GM23338 (cell line): ENCODE measurements at regions not wholly inside any gene's neighbourhood (a gene's known extent, or its start where the extent isn't known, plus 50 kb on each side); places are given as distances from the start of the nearest gene placed in this dataset.
A peak's percentile ranks its signal among the peaks of the same experiment; 100 is the strongest.

Source experiments
- ATAC-seq: fragments of 200-7000 bp; cut with Tn5 transposase; 3 replicates; pipeline ENCODE4 v1.9.1; 2020
- DNase-seq: peaks from one replicate; pipeline ENCODE4 v3.0.0-alpha.2; 2015; ENCODE audit warnings: low spot score
- H2AFZ ChIP-seq: fragments of 200-600 bp; sonication (generic); 2 replicates; pipeline ENCODE4 v1.8.0; 2016; ENCODE audit warnings: antibody characterized with exemption, mild to moderate bottlenecking, moderate library complexity
- H3F3A ChIP-seq: fragments of 200-600 bp; sonication (generic); replicated peaks from 2 replicates; pipeline ENCODE4 v1.8.0; 2017; ENCODE audit warnings: antibody characterized with exemption, mixed run types, low read depth
- H3K27ac ChIP-seq: fragments of 200-600 bp; sonication (generic); 2 replicates; pipeline ENCODE4 v1.6.1; 2016; ENCODE audit warnings: low read depth
- H3K27me3 ChIP-seq: fragments of 200-600 bp; sonication (generic); 2 replicates; pipeline ENCODE4 v1.8.0; 2016; ENCODE audit warnings: mild to moderate bottlenecking, mixed run types, moderate library complexity; ENCODE audit not compliant: insufficient read depth
- H3K36me3 ChIP-seq: fragments of 200-600 bp; sonication (generic); 2 replicates; pipeline ENCODE4 v1.8.0; 2016; ENCODE audit warnings: mild to moderate bottlenecking; ENCODE audit not compliant: insufficient read depth
- H3K4me1 ChIP-seq: fragments of 200-600 bp; sonication (generic); 2 replicates; pipeline ENCODE4 v1.8.0; 2016; ENCODE audit warnings: mild to moderate bottlenecking, moderate library complexity; ENCODE audit not compliant: insufficient read depth
- H3K4me2 ChIP-seq: fragments of 200-600 bp; sonication (generic); 2 replicates; pipeline ENCODE4 v1.7.1; 2017; ENCODE audit warnings: mixed run types
- H3K4me3 ChIP-seq: fragments of 200-600 bp; sonication (generic); 2 replicates; pipeline ENCODE4 v1.6.1; 2016; ENCODE audit warnings: mixed run types
- H3K79me2 ChIP-seq: fragments of 200-600 bp; sonication (generic); replicated peaks from 2 replicates; pipeline ENCODE4 v1.8.0; 2017; ENCODE audit warnings: mild to moderate bottlenecking; ENCODE audit not compliant: insufficient read depth
- H3K9me2 ChIP-seq: fragments of 200-600 bp; sonication (generic); 2 replicates; pipeline ENCODE4 v1.8.0; 2017; ENCODE audit not compliant: insufficient read depth
- H4K20me1 ChIP-seq: fragments of 200-600 bp; sonication (generic); replicated peaks from 2 replicates; pipeline ENCODE4 v1.8.0; 2017; ENCODE audit warnings: mild to moderate bottlenecking; ENCODE audit not compliant: insufficient read depth
- H3K27ac Mint-ChIP-seq: 2 replicates; pipeline ENCODE4 v1.8.0; 2020; ENCODE audit warnings: inconsistent platforms, mild to moderate bottlenecking, moderate library complexity, mixed read lengths
- H3K27me3 Mint-ChIP-seq: 3 replicates; pipeline ENCODE4 v1.8.0; 2022; ENCODE audit warnings: low read depth, mild to moderate bottlenecking, moderate library complexity, mixed read lengths, inconsistent platforms; ENCODE audit not compliant: insufficient read depth, poor library complexity
- H3K36me3 Mint-ChIP-seq: 3 replicates; pipeline ENCODE4 v1.8.0; 2021; ENCODE audit warnings: low read depth, mild to moderate bottlenecking, inconsistent platforms, moderate library complexity, mixed read lengths
- H3K4me1 Mint-ChIP-seq: 3 replicates; pipeline ENCODE4 v1.8.0; 2020; ENCODE audit warnings: mild to moderate bottlenecking, inconsistent platforms, mixed read lengths
- H3K4me3 Mint-ChIP-seq: 3 replicates; pipeline ENCODE4 v1.8.0; 2021; ENCODE audit warnings: moderate library complexity, mild to moderate bottlenecking, inconsistent platforms, mixed read lengths
- H3K9me3 Mint-ChIP-seq: 3 replicates; pipeline ENCODE4 v1.8.0; 2020; ENCODE audit warnings: moderate library complexity, mild to moderate bottlenecking, inconsistent platforms, mixed read lengths
- CREB1 ChIP-seq: fragments of 250-450 bp; sonication (Bioruptor Pico); IDR thresholded peaks from 2 replicates; pipeline ENCODE4 v1.5.0; 2020; ENCODE audit warnings: low read depth, mild to moderate bottlenecking, moderate library complexity
- EZH2 ChIP-seq: fragments of 200-600 bp; sonication (generic); IDR thresholded peaks from one replicate; pipeline ENCODE4 v1.8.0; 2017; ENCODE audit warnings: antibody characterized with exemption, mild to moderate bottlenecking, low read depth; ENCODE audit not compliant: unreplicated experiment
- EZH2phosphoT487 ChIP-seq: fragments of 200-600 bp; sonication (generic); IDR thresholded peaks from one replicate; pipeline ENCODE4 v1.8.1; 2018; ENCODE audit warnings: antibody characterized with exemption; ENCODE audit not compliant: unreplicated experiment
- JUNB ChIP-seq: IDR thresholded peaks from one replicate; pipeline ENCODE4 v1.6.1; 2016; ENCODE audit warnings: antibody characterized with exemption; ENCODE audit not compliant: unreplicated experiment
- NANOG ChIP-seq: IDR thresholded peaks from 2 replicates; pipeline ENCODE4 v1.6.1; 2016; ENCODE audit warnings: antibody characterized with exemption, borderline replicate concordance
- POLR2AphosphoS5 ChIP-seq: IDR thresholded peaks from 2 replicates; pipeline ENCODE4 v1.6.1; 2016; ENCODE audit warnings: antibody characterized with exemption, low read depth
- STAT1 ChIP-seq: IDR thresholded peaks from one replicate; pipeline ENCODE4 v1.6.1; 2016; ENCODE audit warnings: antibody characterized with exemption; ENCODE audit not compliant: unreplicated experiment
- ZNF114 ChIP-seq: fragments of 250-450 bp; sonication (Bioruptor Pico); IDR thresholded peaks from 2 replicates; pipeline ENCODE4 v1.5.0; 2020; ENCODE audit warnings: mild to moderate bottlenecking, moderate library complexity
- ZNF331 ChIP-seq: fragments of 250-450 bp; sonication (Bioruptor Pico); IDR thresholded peaks from 2 replicates; pipeline ENCODE4 v1.5.0; 2020; ENCODE audit warnings: low read depth, mild to moderate bottlenecking, moderate library complexity
- TF ChIP-seq, protein P1 (sequence below): IDR thresholded peaks from 2 replicates; pipeline ENCODE4 v1.6.1; 2016; ENCODE audit warnings: antibody characterized with exemption
- TF ChIP-seq, protein P2 (sequence below): IDR thresholded peaks from one replicate; pipeline ENCODE4 v1.6.1; 2018; ENCODE audit warnings: antibody characterized with exemption; ENCODE audit not compliant: unreplicated experiment
- TF ChIP-seq, protein P3 (sequence below): fragments of 250-450 bp; sonication (Bioruptor Pico); IDR thresholded peaks from 2 replicates; pipeline ENCODE4 v1.5.0; 2020; ENCODE audit warnings: mild to moderate bottlenecking, moderate library complexity
- TF ChIP-seq, protein P4 (sequence below), 2 experiments: fragments of 200-600 bp in 1 of 2; sonication (generic) in 1 of 2; conservative IDR thresholded peaks; 2 replicates each; pipeline versions ENCODE4 v1.5.1 to v1.6.1; 2016 to 2017; ENCODE audit warnings: antibody characterized with exemption in 2 of 2, low read depth in 2 of 2, mild to moderate bottlenecking in 2 of 2, moderate library complexity in 1 of 2

DNA sequence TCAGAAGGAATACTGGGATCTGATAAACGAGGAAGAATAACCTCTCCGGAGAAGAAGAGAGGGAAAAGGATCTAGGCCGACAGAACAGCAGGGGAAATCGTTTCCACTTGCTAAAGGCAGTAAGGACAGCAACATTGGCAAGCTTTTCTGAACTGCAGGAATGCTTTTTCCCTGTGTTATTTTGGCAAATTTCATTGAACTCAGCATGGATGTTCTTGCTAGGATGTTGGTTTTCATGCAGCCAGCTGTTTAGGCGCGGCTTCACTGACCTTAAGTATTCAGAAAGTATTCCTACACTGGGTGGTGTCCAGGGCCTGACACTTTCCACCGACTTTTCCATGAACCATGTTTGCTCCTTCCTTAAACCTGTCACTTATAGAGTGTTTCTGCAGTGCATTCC lies 489.7 kb downstream of the CNTN3 start:
- TF ChIP-seq, protein P1, sequence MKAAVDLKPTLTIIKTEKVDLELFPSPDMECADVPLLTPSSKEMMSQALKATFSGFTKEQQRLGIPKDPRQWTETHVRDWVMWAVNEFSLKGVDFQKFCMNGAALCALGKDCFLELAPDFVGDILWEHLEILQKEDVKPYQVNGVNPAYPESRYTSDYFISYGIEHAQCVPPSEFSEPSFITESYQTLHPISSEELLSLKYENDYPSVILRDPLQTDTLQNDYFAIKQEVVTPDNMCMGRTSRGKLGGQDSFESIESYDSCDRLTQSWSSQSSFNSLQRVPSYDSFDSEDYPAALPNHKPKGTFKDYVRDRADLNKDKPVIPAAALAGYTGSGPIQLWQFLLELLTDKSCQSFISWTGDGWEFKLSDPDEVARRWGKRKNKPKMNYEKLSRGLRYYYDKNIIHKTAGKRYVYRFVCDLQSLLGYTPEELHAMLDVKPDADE: no peak
- TF ChIP-seq NANOG (no peak), POLR2AphosphoS5 (no peak), CREB1 (no peak), STAT1 (no peak), ZNF331 (no peak), ZNF114 (no peak), JUNB (no peak), EZH2phosphoT487 (no peak), EZH2 (no peak)
- TF ChIP-seq, protein P2, sequence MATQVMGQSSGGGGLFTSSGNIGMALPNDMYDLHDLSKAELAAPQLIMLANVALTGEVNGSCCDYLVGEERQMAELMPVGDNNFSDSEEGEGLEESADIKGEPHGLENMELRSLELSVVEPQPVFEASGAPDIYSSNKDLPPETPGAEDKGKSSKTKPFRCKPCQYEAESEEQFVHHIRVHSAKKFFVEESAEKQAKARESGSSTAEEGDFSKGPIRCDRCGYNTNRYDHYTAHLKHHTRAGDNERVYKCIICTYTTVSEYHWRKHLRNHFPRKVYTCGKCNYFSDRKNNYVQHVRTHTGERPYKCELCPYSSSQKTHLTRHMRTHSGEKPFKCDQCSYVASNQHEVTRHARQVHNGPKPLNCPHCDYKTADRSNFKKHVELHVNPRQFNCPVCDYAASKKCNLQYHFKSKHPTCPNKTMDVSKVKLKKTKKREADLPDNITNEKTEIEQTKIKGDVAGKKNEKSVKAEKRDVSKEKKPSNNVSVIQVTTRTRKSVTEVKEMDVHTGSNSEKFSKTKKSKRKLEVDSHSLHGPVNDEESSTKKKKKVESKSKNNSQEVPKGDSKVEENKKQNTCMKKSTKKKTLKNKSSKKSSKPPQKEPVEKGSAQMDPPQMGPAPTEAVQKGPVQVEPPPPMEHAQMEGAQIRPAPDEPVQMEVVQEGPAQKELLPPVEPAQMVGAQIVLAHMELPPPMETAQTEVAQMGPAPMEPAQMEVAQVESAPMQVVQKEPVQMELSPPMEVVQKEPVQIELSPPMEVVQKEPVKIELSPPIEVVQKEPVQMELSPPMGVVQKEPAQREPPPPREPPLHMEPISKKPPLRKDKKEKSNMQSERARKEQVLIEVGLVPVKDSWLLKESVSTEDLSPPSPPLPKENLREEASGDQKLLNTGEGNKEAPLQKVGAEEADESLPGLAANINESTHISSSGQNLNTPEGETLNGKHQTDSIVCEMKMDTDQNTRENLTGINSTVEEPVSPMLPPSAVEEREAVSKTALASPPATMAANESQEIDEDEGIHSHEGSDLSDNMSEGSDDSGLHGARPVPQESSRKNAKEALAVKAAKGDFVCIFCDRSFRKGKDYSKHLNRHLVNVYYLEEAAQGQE: no peak
- TF ChIP-seq, protein P3, sequence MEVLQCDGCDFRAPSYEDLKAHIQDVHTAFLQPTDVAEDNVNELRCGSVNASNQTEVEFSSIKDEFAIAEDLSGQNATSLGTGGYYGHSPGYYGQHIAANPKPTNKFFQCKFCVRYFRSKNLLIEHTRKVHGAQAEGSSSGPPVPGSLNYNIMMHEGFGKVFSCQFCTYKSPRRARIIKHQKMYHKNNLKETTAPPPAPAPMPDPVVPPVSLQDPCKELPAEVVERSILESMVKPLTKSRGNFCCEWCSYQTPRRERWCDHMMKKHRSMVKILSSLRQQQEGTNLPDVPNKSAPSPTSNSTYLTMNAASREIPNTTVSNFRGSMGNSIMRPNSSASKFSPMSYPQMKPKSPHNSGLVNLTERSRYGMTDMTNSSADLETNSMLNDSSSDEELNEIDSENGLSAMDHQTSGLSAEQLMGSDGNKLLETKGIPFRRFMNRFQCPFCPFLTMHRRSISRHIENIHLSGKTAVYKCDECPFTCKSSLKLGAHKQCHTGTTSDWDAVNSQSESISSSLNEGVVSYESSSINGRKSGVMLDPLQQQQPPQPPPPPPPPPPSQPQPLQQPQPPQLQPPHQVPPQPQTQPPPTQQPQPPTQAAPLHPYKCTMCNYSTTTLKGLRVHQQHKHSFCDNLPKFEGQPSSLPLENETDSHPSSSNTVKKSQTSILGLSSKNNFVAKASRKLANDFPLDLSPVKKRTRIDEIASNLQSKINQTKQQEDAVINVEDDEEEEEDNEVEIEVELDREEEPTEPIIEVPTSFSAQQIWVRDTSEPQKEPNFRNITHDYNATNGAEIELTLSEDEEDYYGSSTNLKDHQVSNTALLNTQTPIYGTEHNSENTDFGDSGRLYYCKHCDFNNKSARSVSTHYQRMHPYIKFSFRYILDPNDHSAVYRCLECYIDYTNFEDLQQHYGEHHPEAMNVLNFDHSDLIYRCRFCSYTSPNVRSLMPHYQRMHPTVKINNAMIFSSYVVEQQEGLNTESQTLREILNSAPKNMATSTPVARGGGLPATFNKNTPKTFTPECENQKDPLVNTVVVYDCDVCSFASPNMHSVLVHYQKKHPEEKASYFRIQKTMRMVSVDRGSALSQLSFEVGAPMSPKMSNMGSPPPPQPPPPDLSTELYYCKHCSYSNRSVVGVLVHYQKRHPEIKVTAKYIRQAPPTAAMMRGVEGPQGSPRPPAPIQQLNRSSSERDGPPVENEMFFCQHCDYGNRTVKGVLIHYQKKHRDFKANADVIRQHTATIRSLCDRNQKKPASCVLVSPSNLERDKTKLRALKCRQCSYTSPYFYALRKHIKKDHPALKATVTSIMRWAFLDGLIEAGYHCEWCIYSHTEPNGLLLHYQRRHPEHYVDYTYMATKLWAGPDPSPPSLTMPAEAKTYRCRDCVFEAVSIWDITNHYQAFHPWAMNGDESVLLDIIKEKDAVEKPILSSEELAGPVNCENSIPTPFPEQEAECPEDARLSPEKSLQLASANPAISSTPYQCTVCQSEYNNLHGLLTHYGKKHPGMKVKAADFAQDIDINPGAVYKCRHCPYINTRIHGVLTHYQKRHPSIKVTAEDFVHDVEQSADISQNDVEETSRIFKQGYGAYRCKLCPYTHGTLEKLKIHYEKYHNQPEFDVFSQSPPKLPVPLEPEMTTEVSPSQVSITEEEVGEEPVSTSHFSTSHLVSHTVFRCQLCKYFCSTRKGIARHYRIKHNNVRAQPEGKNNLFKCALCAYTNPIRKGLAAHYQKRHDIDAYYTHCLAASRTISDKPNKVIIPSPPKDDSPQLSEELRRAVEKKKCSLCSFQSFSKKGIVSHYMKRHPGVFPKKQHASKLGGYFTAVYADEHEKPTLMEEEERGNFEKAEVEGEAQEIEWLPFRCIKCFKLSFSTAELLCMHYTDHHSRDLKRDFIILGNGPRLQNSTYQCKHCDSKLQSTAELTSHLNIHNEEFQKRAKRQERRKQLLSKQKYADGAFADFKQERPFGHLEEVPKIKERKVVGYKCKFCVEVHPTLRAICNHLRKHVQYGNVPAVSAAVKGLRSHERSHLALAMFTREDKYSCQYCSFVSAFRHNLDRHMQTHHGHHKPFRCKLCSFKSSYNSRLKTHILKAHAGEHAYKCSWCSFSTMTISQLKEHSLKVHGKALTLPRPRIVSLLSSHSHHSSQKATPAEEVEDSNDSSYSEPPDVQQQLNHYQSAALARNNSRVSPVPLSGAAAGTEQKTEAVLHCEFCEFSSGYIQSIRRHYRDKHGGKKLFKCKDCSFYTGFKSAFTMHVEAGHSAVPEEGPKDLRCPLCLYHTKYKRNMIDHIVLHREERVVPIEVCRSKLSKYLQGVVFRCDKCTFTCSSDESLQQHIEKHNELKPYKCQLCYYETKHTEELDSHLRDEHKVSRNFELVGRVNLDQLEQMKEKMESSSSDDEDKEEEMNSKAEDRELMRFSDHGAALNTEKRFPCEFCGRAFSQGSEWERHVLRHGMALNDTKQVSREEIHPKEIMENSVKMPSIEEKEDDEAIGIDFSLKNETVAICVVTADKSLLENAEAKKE: no peak
- TF ChIP-seq, protein P4, sequence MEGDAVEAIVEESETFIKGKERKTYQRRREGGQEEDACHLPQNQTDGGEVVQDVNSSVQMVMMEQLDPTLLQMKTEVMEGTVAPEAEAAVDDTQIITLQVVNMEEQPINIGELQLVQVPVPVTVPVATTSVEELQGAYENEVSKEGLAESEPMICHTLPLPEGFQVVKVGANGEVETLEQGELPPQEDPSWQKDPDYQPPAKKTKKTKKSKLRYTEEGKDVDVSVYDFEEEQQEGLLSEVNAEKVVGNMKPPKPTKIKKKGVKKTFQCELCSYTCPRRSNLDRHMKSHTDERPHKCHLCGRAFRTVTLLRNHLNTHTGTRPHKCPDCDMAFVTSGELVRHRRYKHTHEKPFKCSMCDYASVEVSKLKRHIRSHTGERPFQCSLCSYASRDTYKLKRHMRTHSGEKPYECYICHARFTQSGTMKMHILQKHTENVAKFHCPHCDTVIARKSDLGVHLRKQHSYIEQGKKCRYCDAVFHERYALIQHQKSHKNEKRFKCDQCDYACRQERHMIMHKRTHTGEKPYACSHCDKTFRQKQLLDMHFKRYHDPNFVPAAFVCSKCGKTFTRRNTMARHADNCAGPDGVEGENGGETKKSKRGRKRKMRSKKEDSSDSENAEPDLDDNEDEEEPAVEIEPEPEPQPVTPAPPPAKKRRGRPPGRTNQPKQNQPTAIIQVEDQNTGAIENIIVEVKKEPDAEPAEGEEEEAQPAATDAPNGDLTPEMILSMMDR (conservative IDR thresholded peaks at IDR 0.05; ENCODE audit: low read depth in 2 of 2): no peak
- H2AFZ ChIP-seq: peak overlapping the region; percentile 79
- ATAC-seq (no peak), DNase-seq (no peak)
- no peaks in the 10 kb centered on the region for H4K20me1 ChIP-seq
- H3F3A ChIP-seq: no peaks in the 10 kb centered on the region
- Mint-ChIP-seq H3K36me3 (peaks cover 5% of the 10 kb centered on the region; the same call in 1 of the 3 replicates), H3K27ac (no peak overlapping the region), H3K4me3 (no peak overlapping the region), H3K4me1 (no peaks in the 10 kb centered on the region), H3K27me3 (peaks cover 3% of the 10 kb centered on the region), H3K9me3 (peaks cover 18% of the 10 kb centered on the region)
- H3K36me3 ChIP-seq: no peaks in the 10 kb centered on the region
- no peaks in the 10 kb centered on the region for H3K79me2 ChIP-seq
- no peak overlapping the region for H3K27ac ChIP-seq
- no peak overlapping the region for H3K4me3 ChIP-seq
- H3K4me1 ChIP-seq: no peaks in the 10 kb centered on the region
- peaks cover 4% of the 10 kb centered on the region; the same call in 1 of the 2 replicates for H3K9me2 ChIP-seq
- H3K4me2 ChIP-seq: no peak overlapping the region
- no peaks in the 10 kb centered on the region for H3K27me3 ChIP-seq
